SK-N-SH treated with all-trans-retinoic acid at 6 μM for 48 hours (cell line): ENCODE measurements at regions not wholly inside any gene's neighbourhood (a gene's known extent, or its start where the extent isn't known, plus 50 kb on each side); places are given as distances from the start of the nearest gene placed in this dataset.

Experiments
- ATAC-seq: fragments of 200-7000 bp; cut with Tn5 transposase; 3 replicates; pipeline ENCODE4 v1.9.1; 2020; ENCODE audit warnings: mild to moderate bottlenecking, moderate library complexity
- ARNTL ChIP-seq: fragments of 450-650 bp; formaldehyde crosslinking; IDR thresholded peaks from 2 replicates; pipeline ENCODE4 v1.5.0; 2020; ENCODE audit warnings: low read depth, mild to moderate bottlenecking, moderate library complexity, borderline replicate concordance
- BACH2 ChIP-seq: fragments of 250-450 bp; sonication (Bioruptor Pico); IDR thresholded peaks from 2 replicates; pipeline ENCODE4 v1.9.0; 2021; ENCODE audit warnings: mild to moderate bottlenecking, borderline replicate concordance
- CSDC2 ChIP-seq: fragments of 250-450 bp; sonication (Bioruptor Pico); IDR thresholded peaks from 2 replicates; pipeline ENCODE4 v1.5.0; 2020; ENCODE audit warnings: mild to moderate bottlenecking, moderate library complexity
- ESRRG ChIP-seq: fragments of 250-450 bp; sonication (Bioruptor Pico); IDR thresholded peaks from 2 replicates; pipeline ENCODE4 v1.6.1; 2021; ENCODE audit warnings: mild to moderate bottlenecking
- ISL1 ChIP-seq: fragments of 250-450 bp; sonication (Bioruptor Pico); IDR thresholded peaks from 2 replicates; pipeline ENCODE4 v2.1.2; 2022; ENCODE audit warnings: mild to moderate bottlenecking, moderate library complexity
- OSR1 ChIP-seq: fragments of 250-450 bp; sonication (Bioruptor Pico); IDR thresholded peaks from 2 replicates; pipeline ENCODE4 v1.8.0; 2022; ENCODE audit warnings: moderate library complexity, mild to moderate bottlenecking, inconsistent platforms
- RARB ChIP-seq: fragments of 250-450 bp; sonication (Bioruptor Pico); IDR thresholded peaks from 2 replicates; pipeline ENCODE4 v1.8.0; 2021; ENCODE audit warnings: mild to moderate bottlenecking, moderate library complexity
- TCF4 ChIP-seq: fragments of 250-450 bp; sonication (Bioruptor Pico); IDR thresholded peaks from 2 replicates; pipeline ENCODE4 v1.8.0; 2021; ENCODE audit warnings: mild to moderate bottlenecking, moderate library complexity, borderline replicate concordance
- ZFP30 ChIP-seq: fragments of 450-650 bp; formaldehyde crosslinking; IDR thresholded peaks from 2 replicates; pipeline ENCODE4 v1.5.0; 2022; ENCODE audit warnings: mild to moderate bottlenecking, moderate library complexity
- ZNF70 ChIP-seq: fragments of 450-650 bp; formaldehyde crosslinking; IDR thresholded peaks from 2 replicates; pipeline ENCODE4 v1.5.0; 2020; ENCODE audit warnings: mild to moderate bottlenecking, moderate library complexity
- ZNF8 ChIP-seq: fragments of 450-650 bp; formaldehyde crosslinking; IDR thresholded peaks from 2 replicates; pipeline ENCODE4 v1.5.0; 2020; ENCODE audit warnings: mild to moderate bottlenecking, moderate library complexity
- TF ChIP-seq, protein P1 (sequence below): fragments of 250-450 bp; sonication (Bioruptor Pico); IDR thresholded peaks from 2 replicates; pipeline ENCODE4 v1.8.0; 2020; ENCODE audit warnings: mild to moderate bottlenecking, moderate library complexity, borderline replicate concordance
- TF ChIP-seq, protein P2 (sequence below): fragments of 250-450 bp; sonication (Bioruptor Pico); IDR thresholded peaks from 2 replicates; pipeline ENCODE4 v1.5.1; 2020; ENCODE audit warnings: low read depth, mild to moderate bottlenecking, moderate library complexity
- TF ChIP-seq, protein P3 (sequence below): fragments of 250-450 bp; sonication (Bioruptor Pico); IDR thresholded peaks from 2 replicates; pipeline ENCODE4 v1.5.0; 2020; ENCODE audit warnings: mild to moderate bottlenecking, moderate library complexity
- TF ChIP-seq, protein P4 (sequence below): fragments of 250-450 bp; sonication (Bioruptor Pico); IDR thresholded peaks from 2 replicates; pipeline ENCODE4 v1.8.0; 2021; ENCODE audit warnings: low read depth, mild to moderate bottlenecking, moderate library complexity, borderline replicate concordance

DNA sequence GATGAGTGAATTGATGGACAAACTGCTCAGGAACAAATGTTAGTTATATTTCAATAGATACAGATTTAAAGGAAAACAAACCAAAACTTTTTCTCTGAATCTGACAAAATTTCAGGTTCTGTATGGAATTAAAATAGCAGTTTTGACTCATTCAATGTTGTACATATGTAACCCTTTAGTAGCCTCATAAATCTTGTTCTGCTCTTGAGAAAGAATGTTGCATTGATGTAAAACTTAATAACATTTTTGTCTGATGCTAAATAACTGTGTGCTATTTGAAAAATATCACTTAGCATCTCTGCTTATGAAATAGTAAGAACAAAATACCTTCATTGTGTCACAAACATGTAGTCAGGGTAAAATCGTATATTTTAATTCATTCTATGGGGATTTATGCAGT, 168.9 kb upstream of the NOVA1 start:
- ATAC-seq: no peak

DNA sequence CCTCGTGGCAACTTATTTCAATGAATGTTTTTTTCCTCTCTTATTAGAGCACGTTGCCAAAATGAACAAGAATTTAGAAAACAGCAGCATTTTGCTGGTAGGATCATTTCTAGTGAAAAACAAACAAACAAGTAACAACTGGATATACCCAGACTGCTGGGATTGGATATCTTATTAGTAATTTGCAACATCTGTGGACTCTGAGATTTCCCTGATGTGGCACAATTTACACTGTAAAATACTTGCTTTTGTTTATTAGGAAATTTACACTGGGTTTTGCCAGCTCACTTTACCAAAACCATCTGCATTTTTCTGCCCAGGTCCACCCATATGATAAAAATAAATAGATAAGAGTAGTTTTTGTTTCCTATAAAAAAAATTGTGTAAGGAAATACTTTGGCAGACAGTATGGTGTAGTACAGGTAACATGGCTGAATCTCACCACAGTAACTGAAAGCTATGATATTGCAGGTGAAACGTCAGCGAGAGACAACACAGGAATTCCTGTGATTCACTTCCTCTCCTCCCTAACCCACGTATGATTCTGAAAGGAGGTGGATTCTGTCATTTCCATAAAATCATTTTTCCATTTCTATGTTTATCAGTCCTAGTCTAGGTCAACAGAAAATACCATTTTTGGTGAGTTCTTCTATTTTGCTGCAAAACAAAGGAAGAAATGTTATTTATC, 176.2 kb upstream of the NOVA1 start:
- TF ChIP-seq, protein P1, sequence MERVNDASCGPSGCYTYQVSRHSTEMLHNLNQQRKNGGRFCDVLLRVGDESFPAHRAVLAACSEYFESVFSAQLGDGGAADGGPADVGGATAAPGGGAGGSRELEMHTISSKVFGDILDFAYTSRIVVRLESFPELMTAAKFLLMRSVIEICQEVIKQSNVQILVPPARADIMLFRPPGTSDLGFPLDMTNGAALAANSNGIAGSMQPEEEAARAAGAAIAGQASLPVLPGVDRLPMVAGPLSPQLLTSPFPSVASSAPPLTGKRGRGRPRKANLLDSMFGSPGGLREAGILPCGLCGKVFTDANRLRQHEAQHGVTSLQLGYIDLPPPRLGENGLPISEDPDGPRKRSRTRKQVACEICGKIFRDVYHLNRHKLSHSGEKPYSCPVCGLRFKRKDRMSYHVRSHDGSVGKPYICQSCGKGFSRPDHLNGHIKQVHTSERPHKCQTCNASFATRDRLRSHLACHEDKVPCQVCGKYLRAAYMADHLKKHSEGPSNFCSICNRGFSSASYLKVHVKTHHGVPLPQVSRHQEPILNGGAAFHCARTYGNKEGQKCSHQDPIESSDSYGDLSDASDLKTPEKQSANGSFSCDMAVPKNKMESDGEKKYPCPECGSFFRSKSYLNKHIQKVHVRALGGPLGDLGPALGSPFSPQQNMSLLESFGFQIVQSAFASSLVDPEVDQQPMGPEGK: no peak
- TF ChIP-seq, protein P2, sequence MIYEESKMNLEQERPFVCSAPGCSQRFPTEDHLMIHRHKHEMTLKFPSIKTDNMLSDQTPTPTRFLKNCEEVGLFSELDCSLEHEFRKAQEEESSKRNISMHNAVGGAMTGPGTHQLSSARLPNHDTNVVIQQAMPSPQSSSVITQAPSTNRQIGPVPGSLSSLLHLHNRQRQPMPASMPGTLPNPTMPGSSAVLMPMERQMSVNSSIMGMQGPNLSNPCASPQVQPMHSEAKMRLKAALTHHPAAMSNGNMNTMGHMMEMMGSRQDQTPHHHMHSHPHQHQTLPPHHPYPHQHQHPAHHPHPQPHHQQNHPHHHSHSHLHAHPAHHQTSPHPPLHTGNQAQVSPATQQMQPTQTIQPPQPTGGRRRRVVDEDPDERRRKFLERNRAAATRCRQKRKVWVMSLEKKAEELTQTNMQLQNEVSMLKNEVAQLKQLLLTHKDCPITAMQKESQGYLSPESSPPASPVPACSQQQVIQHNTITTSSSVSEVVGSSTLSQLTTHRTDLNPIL: no peak
- no peak for TF ChIP-seq ISL1 (CRISPR knock-in tag)
- TF ChIP-seq, all 23 proteins: peak for 0
- no peak for ATAC-seq

More for the DNA sequence above, 168.9 kb upstream of the NOVA1 start:
- no peak for TF ChIP-seq ZNF8 (CRISPR knock-in tag)

DNA sequence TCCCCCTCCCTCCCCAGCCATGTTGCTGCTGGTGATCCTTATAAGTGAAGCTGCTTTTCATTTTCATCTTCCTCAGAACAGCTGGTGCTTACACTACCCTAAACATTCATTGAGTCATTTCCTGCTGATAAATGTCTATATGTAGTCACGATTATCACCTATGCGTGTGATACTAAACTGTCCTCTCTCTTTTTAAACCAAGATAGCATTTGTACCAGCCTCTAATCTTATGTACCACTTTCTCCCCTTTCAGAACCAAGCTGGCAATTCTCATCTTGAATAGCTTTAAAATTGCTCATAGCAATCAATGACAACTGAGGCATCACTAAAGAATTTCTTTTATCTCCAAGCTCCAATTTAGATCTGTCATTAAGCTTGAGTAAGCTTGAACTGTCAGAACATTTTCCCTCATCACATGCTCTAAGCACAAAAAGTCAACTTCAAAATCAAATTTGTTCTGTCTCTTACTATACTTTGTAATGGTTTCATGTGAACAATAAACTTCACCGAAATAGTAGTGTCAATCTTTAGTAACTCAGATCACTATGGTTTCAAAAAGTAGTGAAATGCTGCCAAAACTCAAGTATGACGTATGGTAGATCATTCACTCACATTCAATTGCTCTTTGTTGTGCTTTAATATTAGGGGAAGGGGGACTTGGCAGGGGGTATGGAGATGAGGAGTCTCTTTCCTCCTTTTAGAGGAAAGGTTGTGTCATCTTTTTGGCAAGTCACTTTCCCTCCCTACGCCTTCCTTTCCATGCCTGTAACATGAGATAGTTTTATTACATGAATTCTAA, 178.1 kb upstream of the NOVA1 start:
- ATAC-seq: peak; percentile 26; the same call in 2 of the 3 replicates

DNA sequence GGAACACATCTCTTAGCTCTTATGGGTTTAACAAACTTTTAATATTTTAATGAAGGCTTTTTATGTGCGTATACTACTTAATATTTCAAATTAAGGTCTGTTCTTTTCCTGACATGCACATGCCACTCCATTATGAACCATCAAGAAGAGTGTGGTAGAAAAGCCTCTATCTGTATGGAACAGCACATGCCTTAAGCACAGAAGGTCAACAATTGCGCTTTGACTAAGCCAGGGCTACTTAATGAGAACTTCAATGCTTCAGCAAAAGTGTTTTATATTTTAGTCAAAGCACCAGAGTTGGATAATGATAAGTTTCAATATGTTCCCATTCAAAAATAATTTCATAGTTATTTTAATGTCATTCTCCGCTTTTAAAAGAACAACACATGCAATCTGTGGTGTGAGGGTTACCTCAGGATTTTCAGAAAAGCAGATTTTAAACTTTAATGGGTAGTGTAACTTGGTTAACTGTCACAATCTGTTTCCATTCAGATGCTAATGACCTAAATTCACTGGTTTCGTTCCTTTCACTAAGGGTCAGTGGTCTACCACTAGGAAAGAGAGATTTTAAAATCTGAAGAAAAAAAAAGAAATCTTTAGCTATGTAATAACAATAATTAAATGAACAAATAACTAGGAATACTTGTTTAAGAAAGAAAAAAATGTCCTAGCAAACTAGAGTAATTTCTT, 193.4 kb upstream of the NOVA1 start:
- ATAC-seq: no peak
- no peak for TF ChIP-seq RARB
- TF ChIP-seq, protein P3, sequence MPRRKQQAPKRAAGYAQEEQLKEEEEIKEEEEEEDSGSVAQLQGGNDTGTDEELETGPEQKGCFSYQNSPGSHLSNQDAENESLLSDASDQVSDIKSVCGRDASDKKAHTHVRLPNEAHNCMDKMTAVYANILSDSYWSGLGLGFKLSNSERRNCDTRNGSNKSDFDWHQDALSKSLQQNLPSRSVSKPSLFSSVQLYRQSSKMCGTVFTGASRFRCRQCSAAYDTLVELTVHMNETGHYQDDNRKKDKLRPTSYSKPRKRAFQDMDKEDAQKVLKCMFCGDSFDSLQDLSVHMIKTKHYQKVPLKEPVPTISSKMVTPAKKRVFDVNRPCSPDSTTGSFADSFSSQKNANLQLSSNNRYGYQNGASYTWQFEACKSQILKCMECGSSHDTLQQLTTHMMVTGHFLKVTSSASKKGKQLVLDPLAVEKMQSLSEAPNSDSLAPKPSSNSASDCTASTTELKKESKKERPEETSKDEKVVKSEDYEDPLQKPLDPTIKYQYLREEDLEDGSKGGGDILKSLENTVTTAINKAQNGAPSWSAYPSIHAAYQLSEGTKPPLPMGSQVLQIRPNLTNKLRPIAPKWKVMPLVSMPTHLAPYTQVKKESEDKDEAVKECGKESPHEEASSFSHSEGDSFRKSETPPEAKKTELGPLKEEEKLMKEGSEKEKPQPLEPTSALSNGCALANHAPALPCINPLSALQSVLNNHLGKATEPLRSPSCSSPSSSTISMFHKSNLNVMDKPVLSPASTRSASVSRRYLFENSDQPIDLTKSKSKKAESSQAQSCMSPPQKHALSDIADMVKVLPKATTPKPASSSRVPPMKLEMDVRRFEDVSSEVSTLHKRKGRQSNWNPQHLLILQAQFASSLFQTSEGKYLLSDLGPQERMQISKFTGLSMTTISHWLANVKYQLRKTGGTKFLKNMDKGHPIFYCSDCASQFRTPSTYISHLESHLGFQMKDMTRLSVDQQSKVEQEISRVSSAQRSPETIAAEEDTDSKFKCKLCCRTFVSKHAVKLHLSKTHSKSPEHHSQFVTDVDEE (CRISPR knock-in tag): no peak
- no peak for TF ChIP-seq OSR1 (CRISPR knock-in tag)
- TF ChIP-seq ZNF70 (CRISPR knock-in tag): no peak
- no peak for TF ChIP-seq TCF4
- TF ChIP-seq ARNTL (CRISPR knock-in tag): no peak
- TF ChIP-seq BACH2 (CRISPR knock-in tag): no peak
- TF ChIP-seq ZNF8 (CRISPR knock-in tag): no peak
- TF ChIP-seq, protein P1: no peak
- TF ChIP-seq CSDC2: no peak
- TF ChIP-seq, all 23 proteins: peak for 0

More for the DNA sequence above, 178.1 kb upstream of the NOVA1 start:
- TF ChIP-seq, protein P4, sequence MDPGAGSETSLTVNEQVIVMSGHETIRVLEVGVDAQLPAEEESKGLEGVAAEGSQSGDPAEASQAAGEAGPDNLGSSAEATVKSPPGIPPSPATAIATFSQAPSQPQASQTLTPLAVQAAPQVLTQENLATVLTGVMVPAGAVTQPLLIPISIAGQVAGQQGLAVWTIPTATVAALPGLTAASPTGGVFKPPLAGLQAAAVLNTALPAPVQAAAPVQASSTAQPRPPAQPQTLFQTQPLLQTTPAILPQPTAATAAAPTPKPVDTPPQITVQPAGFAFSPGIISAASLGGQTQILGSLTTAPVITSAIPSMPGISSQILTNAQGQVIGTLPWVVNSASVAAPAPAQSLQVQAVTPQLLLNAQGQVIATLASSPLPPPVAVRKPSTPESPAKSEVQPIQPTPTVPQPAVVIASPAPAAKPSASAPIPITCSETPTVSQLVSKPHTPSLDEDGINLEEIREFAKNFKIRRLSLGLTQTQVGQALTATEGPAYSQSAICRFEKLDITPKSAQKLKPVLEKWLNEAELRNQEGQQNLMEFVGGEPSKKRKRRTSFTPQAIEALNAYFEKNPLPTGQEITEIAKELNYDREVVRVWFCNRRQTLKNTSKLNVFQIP (CRISPR knock-in tag): no peak
- TF ChIP-seq ESRRG (CRISPR knock-in tag) (no peak), ISL1 (CRISPR knock-in tag) (peak; percentile 40; the same call in 1 of the 2 replicates), ZFP30 (CRISPR knock-in tag) (no peak)
- TF ChIP-seq, protein P3 (CRISPR knock-in tag): no peak
